ENCODE measurements at regions not wholly inside any gene's neighbourhood (a gene's known extent, or its start where the extent isn't known, plus 50 kb on each side); places are given as distances from the start of the nearest gene placed in this dataset.

- H2AFZ ChIP-seq (ENCODE audit: control insufficient read depth, low read depth, low read length) = no peak overlapping the region
- no TSS peak for BruUV-seq (replicated peaks)
- no peak overlapping the region for H3K9ac ChIP-seq (ENCODE audit: control insufficient read depth, insufficient read depth, low read length)
- intact Hi-C loops (cut with micrococcal nuclease; ENCODE audit: unreplicated experiment) (no loop called here), in situ Hi-C loops (cut with MboI) (no loop called here)
- FAIRE-seq (no peak), ATAC-seq (no peak), DNase-seq (ENCODE audit: low read depth, low spot score) (no peak)
- H3K36me3 ChIP-seq (ENCODE audit: control insufficient read depth in 2 of 2, insufficient read depth in 2 of 2, low read length in 1 of 2) = no peaks in the 10 kb centered on the region
- no peaks in the 10 kb centered on the region for H4K20me1 ChIP-seq (ENCODE audit: control insufficient read depth, insufficient read depth)
- H3K4me1 ChIP-seq (ENCODE audit: control insufficient read depth, insufficient read depth, low read length) = no peaks in the 10 kb centered on the region
- H3K4me3 ChIP-seq = no peak overlapping the region
- ChIA-PET CTCF (no interaction called here), SMC1A (ENCODE audit: uncharacterized antibody, unreplicated experiment) (no interaction called here), POLR2A (no interaction called here), RAD21 (ENCODE audit: unreplicated experiment) (no interaction called here)
- no peak overlapping the region for H3K27ac ChIP-seq (ENCODE audit: control insufficient read depth, insufficient read depth)
- no peaks in the 10 kb centered on the region for H3K27me3 ChIP-seq (replicated peaks in 1 of 2; ENCODE audit: control insufficient read depth in 2 of 2, insufficient read depth in 2 of 2, low read length in 1 of 2)
- TF ChIP-seq, protein P1, sequence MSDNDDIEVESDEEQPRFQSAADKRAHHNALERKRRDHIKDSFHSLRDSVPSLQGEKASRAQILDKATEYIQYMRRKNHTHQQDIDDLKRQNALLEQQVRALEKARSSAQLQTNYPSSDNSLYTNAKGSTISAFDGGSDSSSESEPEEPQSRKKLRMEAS (IDR thresholded peaks at IDR 0.05; ENCODE audit: low read depth, low read length) = no peak
- TF ChIP-seq FOS (IDR thresholded peaks at IDR 0.05; ENCODE audit: borderline replicate concordance, extremely low read depth, insufficient read length) (no peak), BCL3 (IDR thresholded peaks at IDR 0.05; ENCODE audit: borderline replicate concordance, insufficient read depth, low read depth, low read length, poor library complexity, severe bottlenecking) (no peak), SMAD1 (IDR thresholded peaks at IDR 0.05; ENCODE audit: low read depth, partially characterized antibody) (no peak), TCF3 (IDR thresholded peaks at IDR 0.05; ENCODE audit: borderline replicate concordance, insufficient read depth, low read depth, low read length) (no peak), POLR2A (IDR thresholded peaks at IDR 0.05; ENCODE audit: low read depth, low read length) (no peak), HDGF (IDR thresholded peaks at IDR 0.05) (no peak), NFYB (IDR thresholded peaks at IDR 0.05; ENCODE audit: insufficient read depth, low read depth, low read length) (no peak), POLR2AphosphoS2 (IDR thresholded peaks at IDR 0.05; ENCODE audit: low read depth, low read length) (no peak), SP1 (IDR thresholded peaks at IDR 0.05; ENCODE audit: low read depth, low read length) (no peak), CREB1 (IDR thresholded peaks at IDR 0.05; ENCODE audit: low read depth) (no peak), STAT1 (conservative IDR thresholded peaks at IDR 0.05) (no peak), ATF7 (IDR thresholded peaks at IDR 0.05; ENCODE audit: low read depth) (no peak), JUNB (IDR thresholded peaks at IDR 0.05) (no peak)
- TF ChIP-seq, protein P2, sequence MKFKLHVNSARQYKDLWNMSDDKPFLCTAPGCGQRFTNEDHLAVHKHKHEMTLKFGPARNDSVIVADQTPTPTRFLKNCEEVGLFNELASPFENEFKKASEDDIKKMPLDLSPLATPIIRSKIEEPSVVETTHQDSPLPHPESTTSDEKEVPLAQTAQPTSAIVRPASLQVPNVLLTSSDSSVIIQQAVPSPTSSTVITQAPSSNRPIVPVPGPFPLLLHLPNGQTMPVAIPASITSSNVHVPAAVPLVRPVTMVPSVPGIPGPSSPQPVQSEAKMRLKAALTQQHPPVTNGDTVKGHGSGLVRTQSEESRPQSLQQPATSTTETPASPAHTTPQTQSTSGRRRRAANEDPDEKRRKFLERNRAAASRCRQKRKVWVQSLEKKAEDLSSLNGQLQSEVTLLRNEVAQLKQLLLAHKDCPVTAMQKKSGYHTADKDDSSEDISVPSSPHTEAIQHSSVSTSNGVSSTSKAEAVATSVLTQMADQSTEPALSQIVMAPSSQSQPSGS (IDR thresholded peaks at IDR 0.05; ENCODE audit: low read length) = no peak
- H3K4me2 ChIP-seq (ENCODE audit: control insufficient read depth, insufficient read depth) = no peak overlapping the region
- no peaks in the 10 kb centered on the region for H3K9me3 ChIP-seq (replicated peaks; ENCODE audit: control insufficient read depth, insufficient read depth, low read length)
- H3K79me2 ChIP-seq (ENCODE audit: control insufficient read depth, insufficient read depth, low read length) = no peaks in the 10 kb centered on the region
These were observed 305.8 kb upstream of the GNAI1 start for GRCh38 chr7:79828866-79829265.
